ENCODE measurements at regions not wholly inside any gene's neighbourhood (a gene's known extent, or its start where the extent isn't known, plus 50 kb on each side); places are given as distances from the start of the nearest gene placed in this dataset.

- H3K27ac Mint-ChIP-seq = no peak overlapping the region
- no peaks in the 10 kb centered on the region for H3K27me3 Mint-ChIP-seq (ENCODE audit: low read depth)
- ChIA-PET CTCF (no interaction called here), POLR2A (no interaction called here)
- no peaks in the 10 kb centered on the region for H3K9me3 Mint-ChIP-seq
- H3K4me3 Mint-ChIP-seq = no peak overlapping the region
- TF ChIP-seq ATF3 (CRISPR knock-in tag; conservative IDR thresholded peaks at IDR 0.05) = no peak
- TF ChIP-seq CTCF (IDR thresholded peaks at IDR 0.05) = no peak
- no peak for TF ChIP-seq SMAD4 (CRISPR knock-in tag; IDR thresholded peaks at IDR 0.05)
- TF ChIP-seq ZNF138 (CRISPR knock-in tag; conservative IDR thresholded peaks at IDR 0.05) = no peak
- no peak for TF ChIP-seq ZBTB21 (CRISPR knock-in tag; IDR thresholded peaks at IDR 0.05; ENCODE audit: borderline replicate concordance)
- TF ChIP-seq ZNF416 (CRISPR knock-in tag; IDR thresholded peaks at IDR 0.05) = no peak
- no peak for TF ChIP-seq IRF2 (CRISPR knock-in tag; IDR thresholded peaks at IDR 0.05; ENCODE audit: borderline replicate concordance, low read depth)
- no peak for TF ChIP-seq AR (CRISPR knock-in tag; IDR thresholded peaks at IDR 0.05)
- TF ChIP-seq ATF6 (CRISPR knock-in tag; IDR thresholded peaks at IDR 0.05) = no peak
- TF ChIP-seq ZNF263 (CRISPR knock-in tag; IDR thresholded peaks at IDR 0.05; ENCODE audit: low read depth) = no peak
- no peak for TF ChIP-seq ZMAT4 (CRISPR knock-in tag; IDR thresholded peaks at IDR 0.05)
- no peak for TF ChIP-seq ESRRA (CRISPR knock-in tag; IDR thresholded peaks at IDR 0.05; ENCODE audit: borderline replicate concordance)
- no peak for TF ChIP-seq ZNF317 (CRISPR knock-in tag; IDR thresholded peaks at IDR 0.05; ENCODE audit: borderline replicate concordance, low read depth)
- TF ChIP-seq FOXJ3 (CRISPR knock-in tag; IDR thresholded peaks at IDR 0.05; ENCODE audit: borderline replicate concordance) = no peak
- DNase-seq (ENCODE audit: low spot score) (no peak), ATAC-seq (no peak)
- no peaks in the 10 kb centered on the region for H3K36me3 Mint-ChIP-seq
- peaks cover 4% of the 10 kb centered on the region; the same call in 1 of the 2 replicates for H3K4me1 Mint-ChIP-seq
Measured at GRCh38 chr3:88398581-88398980, 248.8 kb downstream of the C3orf38 start.

GRCh38 chr3:88403319-88403718 is 253.6 kb downstream of the C3orf38 start:
- Mint-ChIP-seq H3K27ac (no peak overlapping the region), H3K4me1 (peaks cover 4% of the 10 kb centered on the region; the same call in 1 of the 2 replicates), H3K4me3 (no peak overlapping the region), H3K9me3 (no peaks in the 10 kb centered on the region), H3K36me3 (no peaks in the 10 kb centered on the region), H3K27me3 (ENCODE audit: low read depth) (no peaks in the 10 kb centered on the region)
- ATAC-seq (no peak), DNase-seq (ENCODE audit: low spot score) (no peak)
- ChIA-PET POLR2A (no interaction called here), CTCF (interaction anchor here (0.9 kb wide), 1 partner anchor 184 kb away, joined by 3 read pairs; no protein-coding TSS in a partner anchor)
- TF ChIP-seq CREB1 (CRISPR knock-in tag; IDR thresholded peaks at IDR 0.05) (no peak), ATF1 (CRISPR knock-in tag; IDR thresholded peaks at IDR 0.05) (no peak)

- no peak overlapping the region for H3K27ac Mint-ChIP-seq
- H3K9me3 Mint-ChIP-seq = no peaks in the 10 kb centered on the region
- CTCF ChIA-PET = no interaction called here
- H3K27me3 Mint-ChIP-seq (ENCODE audit: low read depth) = no peaks in the 10 kb centered on the region
- H3K4me3 Mint-ChIP-seq = no peak overlapping the region
- no peaks in the 10 kb centered on the region for H3K36me3 Mint-ChIP-seq
- no peak for DNase-seq (ENCODE audit: low spot score)
- ATAC-seq = no peak
- POLR2A ChIA-PET = no interaction called here
- H3K4me1 Mint-ChIP-seq = no peaks in the 10 kb centered on the region
- TF ChIP-seq KAT7 (CRISPR knock-in tag; IDR thresholded peaks at IDR 0.05; ENCODE audit: borderline replicate concordance) (no peak), E2F4 (CRISPR knock-in tag; IDR thresholded peaks at IDR 0.05; ENCODE audit: borderline replicate concordance, low read depth) (no peak), AFF4 (CRISPR knock-in tag; IDR thresholded peaks at IDR 0.05; ENCODE audit: borderline replicate concordance) (no peak)
Measured at GRCh38 chr3:88408097-88408496, 258.3 kb downstream of the C3orf38 start.

All from WTC11 (cell line).